ENCODE measurements at regions not wholly inside any gene's neighbourhood (a gene's known extent, or its start where the extent isn't known, plus 50 kb on each side); places are given as distances from the start of the nearest gene placed in this dataset.

DNA sequence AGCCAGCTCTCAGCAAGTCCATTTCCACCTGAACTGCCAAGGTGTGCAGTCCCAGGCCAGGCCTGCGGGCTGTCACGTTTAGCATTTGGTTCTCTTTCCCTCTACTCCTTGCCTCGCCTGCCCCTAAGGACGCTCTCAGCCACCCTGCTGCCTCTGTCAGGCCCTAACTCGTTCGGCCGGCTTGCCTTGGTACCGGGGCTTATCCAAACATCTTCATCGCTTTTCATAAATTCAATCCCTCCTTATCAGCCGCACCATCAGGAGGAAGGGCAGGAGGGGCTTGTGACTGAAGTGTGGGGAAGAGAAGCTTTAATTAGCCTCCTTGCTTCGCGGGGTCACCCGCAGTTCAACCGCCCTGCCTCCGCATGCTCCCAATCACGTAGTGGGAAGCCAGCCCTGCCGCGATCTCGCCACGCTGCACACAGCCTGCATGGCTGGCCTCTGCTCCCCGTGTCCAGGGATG is 231.1 kb downstream of the SOX9 start:
- Histone ChIP-seq H3K27ac (no peak overlapping the region), H3K36me3 (no peaks in the 10 kb centered on the region), H3K4me1 (replicated peaks) (peaks cover 5% of the 10 kb centered on the region; the same call in 1 of the 2 replicates), H3K4me3 (no peak overlapping the region), H3K9me3 (replicated peaks) (peaks cover 8% of the 10 kb centered on the region; the same call in 1 of the 2 replicates), H3K27me3 (replicated peaks) (no peaks in the 10 kb centered on the region)
- DNase-seq (ENCODE audit: low read depth in 1 of 2, low spot score in 2 of 2) = no peak

DNA sequence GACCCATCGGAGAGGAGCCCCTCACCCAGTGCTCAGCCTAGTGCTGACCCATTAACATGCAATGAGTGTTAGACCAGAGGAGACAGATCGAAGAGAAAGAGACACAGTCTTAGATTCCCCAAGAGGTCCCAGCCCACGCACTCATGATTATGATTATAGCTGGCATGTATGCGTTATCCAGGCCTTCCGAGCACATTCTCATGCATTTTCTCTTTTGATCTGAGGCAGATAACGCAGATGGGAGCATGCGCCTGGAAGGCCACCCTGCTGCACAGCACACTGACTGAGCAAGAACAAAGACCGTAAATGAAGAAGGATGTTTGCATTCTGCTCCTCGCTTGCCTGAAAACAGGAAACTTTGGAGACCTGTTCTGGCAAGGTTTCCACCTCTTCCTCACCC is 232.7 kb downstream of the SOX9 start:
- DNase-seq (ENCODE audit: low read depth in 1 of 2, low spot score in 2 of 2) = no peak
- Histone ChIP-seq H3K4me3 (no peak overlapping the region), H3K9me3 (replicated peaks) (peaks cover 8% of the 10 kb centered on the region; the same call in 1 of the 2 replicates), H3K36me3 (no peaks in the 10 kb centered on the region), H3K27me3 (replicated peaks) (no peaks in the 10 kb centered on the region), H3K4me1 (replicated peaks) (peaks cover 12% of the 10 kb centered on the region), H3K27ac (no peak overlapping the region)

DNA sequence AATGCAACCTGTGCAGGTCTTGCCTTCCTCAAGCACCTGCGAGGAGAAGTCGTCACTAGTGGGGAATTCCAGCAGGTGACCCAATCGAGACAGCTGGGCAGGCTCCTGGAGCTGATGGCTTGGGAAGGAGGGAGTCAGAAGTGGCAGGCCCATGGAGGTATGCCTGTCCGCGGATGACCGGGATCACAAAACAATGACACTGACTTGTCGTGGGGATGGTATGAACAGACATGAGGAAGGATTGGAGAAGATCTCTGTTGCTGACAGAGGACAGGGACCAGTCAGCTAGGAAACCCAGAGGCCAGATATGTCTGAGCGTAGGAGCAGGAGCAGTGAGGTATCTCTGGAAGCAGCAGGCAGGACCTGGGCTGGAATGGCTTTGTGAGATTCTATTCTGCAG is 233.3 kb downstream of the SOX9 start:
- Histone ChIP-seq H3K4me1 (replicated peaks) (peaks cover 17% of the 10 kb centered on the region), H3K9me3 (replicated peaks) (peaks cover 8% of the 10 kb centered on the region; the same call in 1 of the 2 replicates), H3K4me3 (no peak overlapping the region), H3K27ac (no peak overlapping the region), H3K36me3 (no peaks in the 10 kb centered on the region), H3K27me3 (replicated peaks) (no peaks in the 10 kb centered on the region)
- DNase-seq (ENCODE audit: low read depth in 1 of 2, low spot score in 2 of 2) = no peak

DNA sequence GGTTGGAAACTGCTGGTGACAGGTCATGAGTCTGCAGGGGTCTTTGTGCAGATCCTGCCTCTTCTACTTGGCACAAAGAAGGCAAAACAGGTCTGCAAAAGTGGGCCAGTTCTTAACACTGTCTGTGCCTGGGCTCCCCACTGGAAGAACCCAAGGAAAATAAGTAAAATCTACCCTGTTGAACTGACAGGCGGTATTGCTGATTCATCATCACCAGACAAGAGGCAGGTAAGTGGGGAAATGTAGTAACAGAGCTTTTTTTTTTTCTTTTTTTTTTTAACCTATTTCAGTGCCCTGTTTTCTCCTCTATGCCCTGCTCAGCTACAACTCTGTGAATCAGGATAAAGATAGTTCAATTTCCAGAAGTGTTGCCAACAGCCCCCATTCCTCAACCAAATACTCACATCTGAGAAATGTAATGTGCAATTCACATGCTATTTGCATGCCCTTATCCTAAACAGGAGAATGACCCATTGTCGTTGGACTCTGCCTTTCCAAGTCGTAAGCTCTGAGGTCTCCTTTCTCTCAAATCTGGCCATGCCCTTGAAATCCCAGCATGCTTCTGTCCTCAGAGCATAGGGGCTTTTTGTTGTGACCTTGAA is 237.0 kb downstream of the SOX9 start:
- Histone ChIP-seq H3K36me3 (no peaks in the 10 kb centered on the region), H3K9me3 (replicated peaks) (peaks cover 8% of the 10 kb centered on the region; the same call in 1 of the 2 replicates), H3K4me1 (replicated peaks) (peaks cover 55% of the 10 kb centered on the region), H3K27me3 (replicated peaks) (no peaks in the 10 kb centered on the region), H3K27ac (peak overlapping the region; percentile 29), H3K4me3 (no peak overlapping the region)
- no peak for DNase-seq (ENCODE audit: low read depth in 1 of 2, low spot score in 2 of 2)

DNA sequence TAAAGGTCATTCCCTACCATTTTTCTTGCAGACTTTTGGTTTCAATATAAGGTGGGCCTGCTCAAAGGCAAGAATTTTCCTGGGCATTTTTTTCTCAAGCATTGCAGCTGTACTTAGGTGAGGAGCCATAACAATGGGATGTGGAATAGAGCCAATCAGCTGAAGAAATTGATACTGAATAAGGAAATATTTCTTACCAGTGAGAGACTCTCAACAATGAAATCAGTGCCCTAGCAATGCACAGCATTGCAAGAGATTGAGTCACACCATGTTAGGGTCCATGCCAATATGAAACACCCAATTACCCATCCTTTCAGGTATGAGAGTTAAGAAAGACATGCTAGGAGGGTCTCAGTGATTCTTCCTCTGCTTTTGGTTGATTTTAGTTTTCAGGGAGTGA is 237.6 kb downstream of the SOX9 start:
- Histone ChIP-seq H3K36me3 (no peaks in the 10 kb centered on the region), H3K27me3 (replicated peaks) (no peaks in the 10 kb centered on the region), H3K27ac (peak overlapping the region; percentile 29), H3K4me1 (replicated peaks) (peaks cover 61% of the 10 kb centered on the region), H3K9me3 (replicated peaks) (peaks cover 8% of the 10 kb centered on the region; the same call in 1 of the 2 replicates), H3K4me3 (no peak overlapping the region)
- DNase-seq (ENCODE audit: low read depth in 1 of 2, low spot score in 2 of 2) = peak in 1 of 2 experiments; percentile 72

DNA sequence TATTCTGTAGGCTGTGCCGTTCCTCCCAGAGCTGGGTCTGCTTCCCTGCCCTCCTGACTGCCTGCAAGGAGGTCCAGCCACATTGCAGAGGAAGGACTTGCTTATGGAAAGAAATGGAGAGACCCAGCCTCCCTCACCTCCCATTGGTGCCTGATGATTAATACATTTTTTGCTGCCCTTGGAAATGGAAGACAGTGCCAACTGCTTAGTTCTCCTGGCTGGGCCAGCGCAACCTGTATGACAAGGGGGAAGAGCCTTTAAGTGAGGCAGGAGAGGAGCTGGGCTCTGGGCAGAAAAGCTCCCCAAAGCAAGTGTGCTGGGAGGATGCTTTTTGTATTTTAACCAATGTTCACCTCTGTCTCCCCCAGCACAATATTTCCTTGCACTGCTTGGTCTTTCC is 238.5 kb downstream of the SOX9 start:
- peak overlapping the region; percentile 29; the same call in 1 of the 2 replicates for H3K27ac ChIP-seq
- H3K36me3 ChIP-seq = no peaks in the 10 kb centered on the region
- DNase-seq (ENCODE audit: low read depth in 1 of 2, low spot score in 2 of 2) = no peak
- no peaks in the 10 kb centered on the region for H3K27me3 ChIP-seq (replicated peaks)
- peaks cover 8% of the 10 kb centered on the region; the same call in 1 of the 2 replicates for H3K9me3 ChIP-seq (replicated peaks)
- H3K4me3 ChIP-seq = no peak overlapping the region
- peaks cover 60% of the 10 kb centered on the region for H3K4me1 ChIP-seq (replicated peaks)

DNA sequence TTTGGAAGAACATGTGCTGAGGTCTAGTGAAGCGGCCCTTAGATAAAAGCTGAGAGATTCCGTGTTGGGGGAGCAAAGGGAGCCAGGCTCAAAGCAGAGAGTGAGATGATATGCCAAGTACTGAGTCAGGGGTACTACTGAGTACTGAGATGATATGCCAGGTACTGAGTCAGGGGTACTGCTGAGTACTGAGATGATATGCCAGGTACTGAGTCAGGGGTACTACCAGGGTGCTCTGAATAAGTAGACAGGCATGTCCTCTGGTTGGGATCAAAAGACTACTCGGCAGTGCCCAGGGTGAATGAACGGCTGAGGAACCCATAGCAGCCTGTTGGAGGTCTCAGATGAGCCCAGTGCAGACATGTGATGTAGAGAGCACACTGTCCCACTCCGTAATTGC is 239.0 kb downstream of the SOX9 start:
- H3K4me3 ChIP-seq = no peak overlapping the region
- H3K27ac ChIP-seq = peak overlapping the region; percentile 29; the same call in 1 of the 2 replicates
- no peak for DNase-seq (ENCODE audit: low read depth in 1 of 2, low spot score in 2 of 2)
- H3K27me3 ChIP-seq (replicated peaks) = no peaks in the 10 kb centered on the region
- peaks cover 59% of the 10 kb centered on the region for H3K4me1 ChIP-seq (replicated peaks)
- H3K36me3 ChIP-seq = no peaks in the 10 kb centered on the region
- H3K9me3 ChIP-seq (replicated peaks) = peaks cover 8% of the 10 kb centered on the region; the same call in 1 of the 2 replicates

DNA sequence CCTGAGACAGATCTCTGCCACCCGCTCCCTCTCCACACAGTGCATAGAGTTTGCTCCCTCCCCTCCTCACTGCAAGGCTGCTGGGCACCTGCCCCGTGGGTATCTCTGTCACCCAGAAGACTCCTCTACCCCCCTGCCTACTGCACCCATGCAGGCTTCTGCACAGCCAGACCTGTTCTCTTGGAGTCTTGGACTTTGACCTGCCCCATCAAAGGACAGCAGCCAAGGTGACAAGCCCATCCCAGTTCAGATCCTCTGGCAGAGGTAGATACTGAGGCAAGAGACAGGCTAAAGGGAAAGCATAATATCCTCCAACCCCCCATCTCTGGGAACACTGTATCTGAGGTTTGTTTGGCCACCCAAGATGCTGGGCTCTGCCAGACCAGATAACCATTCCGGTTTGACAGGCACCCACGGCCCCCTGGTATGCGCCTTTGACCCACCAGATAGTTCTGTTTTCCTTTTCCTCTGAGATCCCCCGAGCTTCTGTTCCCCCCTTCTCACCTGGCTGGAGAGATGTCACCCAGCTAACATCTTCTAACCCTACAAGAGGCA is 239.6 kb downstream of the SOX9 start:
- H3K36me3 ChIP-seq = no peaks in the 10 kb centered on the region
- H3K4me3 ChIP-seq = no peak overlapping the region
- H3K27me3 ChIP-seq (replicated peaks) = no peaks in the 10 kb centered on the region
- peaks cover 59% of the 10 kb centered on the region for H3K4me1 ChIP-seq (replicated peaks)
- peaks cover 3% of the 10 kb centered on the region; the same call in 1 of the 2 replicates for H3K9me3 ChIP-seq (replicated peaks)
- peak overlapping the region; percentile 29; the same call in 1 of the 2 replicates for H3K27ac ChIP-seq
- peak; percentile 83 to 88 for DNase-seq (ENCODE audit: low read depth in 1 of 2, low spot score in 2 of 2)

DNA sequence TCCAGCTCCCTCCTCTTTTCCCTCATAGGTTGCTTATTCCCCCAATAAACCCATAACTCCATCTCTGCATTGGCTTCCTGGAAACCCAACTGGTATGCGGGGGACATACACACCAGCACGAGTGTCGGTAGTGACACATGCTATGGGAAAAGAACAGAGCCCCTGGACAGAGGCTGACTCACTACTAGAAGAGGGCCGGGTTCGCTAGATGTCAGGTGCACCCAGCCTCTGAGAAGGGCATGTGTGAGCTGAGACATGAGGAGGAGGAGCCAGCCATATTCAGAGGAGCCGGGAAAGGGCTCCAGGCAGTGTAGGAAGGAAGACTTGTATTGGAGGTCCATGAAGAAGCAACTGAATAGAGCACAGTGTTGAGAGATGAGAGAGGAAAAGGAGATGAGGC is 241.1 kb downstream of the SOX9 start:
- Histone ChIP-seq H3K27me3 (replicated peaks) (no peaks in the 10 kb centered on the region), H3K27ac (peak overlapping the region; percentile 15; the same call in 1 of the 2 replicates), H3K4me1 (replicated peaks) (peaks cover 59% of the 10 kb centered on the region), H3K4me3 (no peak overlapping the region), H3K9me3 (replicated peaks) (no peaks in the 10 kb centered on the region), H3K36me3 (no peaks in the 10 kb centered on the region)
- peak in 1 of 2 experiments; percentile 33 for DNase-seq (ENCODE audit: low read depth in 1 of 2, low spot score in 2 of 2)

DNA sequence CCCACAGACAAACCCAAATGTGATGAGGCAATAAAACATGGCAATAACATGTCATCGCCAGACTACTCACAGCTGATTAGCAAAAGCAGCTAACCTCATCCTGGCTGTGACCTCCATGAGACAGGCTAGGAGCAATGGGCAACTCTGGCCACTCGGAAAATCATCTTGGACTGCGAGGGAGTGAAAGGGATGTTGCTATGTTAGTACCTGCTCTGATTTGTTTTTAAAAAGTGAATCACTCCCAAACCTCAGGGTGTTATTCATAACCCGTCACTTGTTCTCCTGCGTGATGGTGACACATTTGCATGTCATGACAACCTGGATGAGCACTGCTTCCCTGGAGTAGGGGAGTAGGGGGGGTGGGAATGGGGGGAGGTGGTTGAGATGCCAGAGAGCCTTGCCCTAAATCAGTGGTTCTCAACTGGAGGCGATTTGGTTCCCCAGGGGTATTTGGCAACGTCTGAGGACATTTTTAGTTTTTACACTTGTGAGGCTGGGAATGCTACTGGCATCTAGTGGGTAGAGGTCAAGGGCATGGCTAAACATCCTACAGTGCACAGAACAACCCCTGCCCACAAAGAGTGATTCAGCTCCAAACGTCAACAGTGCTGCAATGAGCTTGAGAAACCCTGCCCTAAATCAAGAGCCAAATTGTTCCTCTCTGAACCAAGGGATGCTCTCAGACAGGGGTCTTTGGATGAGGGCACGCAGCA is 241.7 kb downstream of the SOX9 start:
- Histone ChIP-seq H3K27me3 (replicated peaks) (no peaks in the 10 kb centered on the region), H3K27ac (peak overlapping the region; percentile 15), H3K36me3 (no peaks in the 10 kb centered on the region), H3K9me3 (replicated peaks) (no peaks in the 10 kb centered on the region), H3K4me3 (no peak overlapping the region), H3K4me1 (replicated peaks) (peaks cover 59% of the 10 kb centered on the region)
- DNase-seq (ENCODE audit: low read depth in 1 of 2, low spot score in 2 of 2) = peak in 1 of 2 experiments; percentile 76

DNA sequence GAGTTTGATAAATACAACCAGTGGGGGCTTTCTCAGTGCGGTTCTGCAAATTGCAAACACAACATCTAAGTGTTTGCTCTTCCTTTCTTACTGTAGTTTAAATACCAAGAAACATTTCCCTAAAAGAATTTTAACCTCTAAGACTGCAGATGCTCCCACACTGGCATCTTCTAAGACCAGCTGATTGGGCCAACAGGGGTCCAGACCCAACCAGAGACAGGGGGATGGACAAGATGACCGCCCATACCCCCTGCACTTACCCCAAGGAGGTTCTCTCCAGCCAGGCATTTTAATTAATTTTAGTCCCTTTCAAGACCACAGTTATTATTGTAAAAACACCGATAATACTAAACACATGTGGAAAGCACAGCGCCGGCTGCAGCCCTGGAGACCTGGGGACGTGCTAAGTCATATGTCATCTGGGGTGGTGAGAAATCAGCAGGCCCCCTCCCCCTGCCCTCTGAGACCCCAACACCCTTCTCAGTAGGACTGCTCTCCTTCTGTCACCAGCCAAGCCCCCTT is 242.3 kb downstream of the SOX9 start:
- no peaks in the 10 kb centered on the region for H3K27me3 ChIP-seq (replicated peaks)
- H3K27ac ChIP-seq = peak overlapping the region; percentile 12
- no peaks in the 10 kb centered on the region for H3K9me3 ChIP-seq (replicated peaks)
- peaks cover 56% of the 10 kb centered on the region for H3K4me1 ChIP-seq (replicated peaks)
- no peak for DNase-seq (ENCODE audit: low read depth in 1 of 2, low spot score in 2 of 2)
- H3K36me3 ChIP-seq = no peaks in the 10 kb centered on the region
- no peak overlapping the region for H3K4me3 ChIP-seq

DNA sequence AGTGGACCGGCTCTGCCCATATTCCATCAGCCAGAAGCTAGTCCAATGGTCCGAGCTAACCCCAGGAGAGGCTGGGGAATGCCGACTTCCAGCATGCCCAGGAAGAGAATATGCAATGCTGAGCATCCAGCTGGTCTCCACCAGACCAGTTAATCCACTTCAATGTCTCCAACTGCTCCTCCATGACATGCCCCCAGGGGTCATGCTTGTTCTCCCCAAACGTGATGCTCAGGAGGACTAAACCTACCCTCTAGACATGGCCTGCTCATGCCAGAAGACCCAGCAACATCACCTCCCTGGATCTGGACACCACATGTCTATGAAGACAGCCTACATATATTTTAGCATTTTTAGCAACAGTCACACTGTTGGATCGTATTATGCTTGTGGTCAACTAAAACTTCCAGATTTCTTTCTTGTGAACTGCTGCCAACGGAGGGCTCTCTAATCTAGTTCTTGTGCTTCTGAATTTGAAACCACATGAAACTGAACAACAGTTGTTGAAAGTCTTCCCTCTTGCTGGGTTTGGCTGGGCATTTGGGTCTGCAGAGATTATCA is 245.1 kb downstream of the SOX9 start:
- Histone ChIP-seq H3K27me3 (replicated peaks) (no peaks in the 10 kb centered on the region), H3K9me3 (replicated peaks) (no peaks in the 10 kb centered on the region), H3K4me3 (no peak overlapping the region), H3K27ac (no peak overlapping the region), H3K4me1 (replicated peaks) (peaks cover 38% of the 10 kb centered on the region), H3K36me3 (no peaks in the 10 kb centered on the region)
- DNase-seq (ENCODE audit: low read depth in 1 of 2, low spot score in 2 of 2) = no peak

DNA sequence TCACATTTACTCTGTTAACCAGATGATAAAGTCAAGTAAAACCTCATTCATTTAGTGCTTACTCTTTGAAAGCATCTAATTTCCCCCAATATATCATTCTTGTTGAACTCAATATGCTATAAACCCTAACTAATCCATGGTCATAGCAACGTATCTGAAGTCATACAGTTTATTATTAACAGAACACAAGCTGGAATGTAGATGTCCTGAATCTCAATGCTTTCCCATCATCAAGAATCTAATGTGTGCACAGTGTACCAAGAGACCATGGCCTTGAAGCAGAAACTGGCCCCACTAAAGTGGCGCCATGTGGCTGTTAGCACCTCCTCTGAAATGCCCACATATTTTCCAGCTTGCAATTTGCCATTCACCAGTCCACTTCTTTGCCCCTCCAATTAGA is 245.8 kb downstream of the SOX9 start:
- Histone ChIP-seq H3K4me3 (no peak overlapping the region), H3K4me1 (replicated peaks) (peaks cover 38% of the 10 kb centered on the region), H3K27me3 (replicated peaks) (no peaks in the 10 kb centered on the region), H3K27ac (no peak overlapping the region), H3K36me3 (no peaks in the 10 kb centered on the region), H3K9me3 (replicated peaks) (no peaks in the 10 kb centered on the region)
- no peak for DNase-seq (ENCODE audit: low read depth in 1 of 2, low spot score in 2 of 2)

Data from SJSA1 (cell line).